ENCODE measurements at regions not wholly inside any gene's neighbourhood (a gene's known extent, or its start where the extent isn't known, plus 50 kb on each side); places are given as distances from the start of the nearest gene placed in this dataset.

DNA sequence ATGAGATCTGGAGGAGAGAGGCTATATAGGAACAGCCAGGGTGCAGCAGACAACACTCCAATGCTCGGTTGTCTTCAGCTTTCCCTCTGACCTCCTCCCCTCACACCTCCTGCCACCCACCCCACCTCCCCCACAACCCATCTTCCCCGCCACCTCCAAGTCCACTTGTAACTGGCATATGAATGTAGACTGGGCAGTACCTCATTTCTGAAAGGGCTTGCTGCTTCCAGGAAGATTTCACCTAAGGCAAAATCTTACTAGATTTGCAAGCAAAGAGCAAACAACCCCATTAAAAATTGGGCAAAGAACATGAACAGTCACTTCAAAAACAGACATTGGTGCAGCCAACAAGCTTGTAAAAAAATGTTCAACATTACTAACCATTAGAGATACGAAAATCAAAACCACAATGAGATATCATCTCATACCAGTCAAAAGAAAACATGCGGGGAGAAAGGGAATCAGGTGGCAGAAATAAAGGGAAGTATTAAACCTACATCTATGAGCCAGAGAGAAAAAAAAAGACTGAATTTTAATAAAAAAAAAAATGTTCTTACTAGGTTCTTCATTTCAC is 164.6 kb upstream of the C1GALT1 start:
- H3K36me3 Mint-ChIP-seq (ENCODE audit: insufficient read depth in 1 of 3, low read depth in 3 of 3), result peaks cover 0 to 2% (median 0%) of the 10 kb centered on the region in 3 experiments; a peak in 1 of 7 replicates

More for the DNA sequence above, 164.6 kb upstream of the C1GALT1 start:
- H3K4me2 ChIP-seq (ENCODE audit: insufficient read depth, insufficient read length, low read length), result no peak overlapping the region
- no peak overlapping the region for H3K14ac ChIP-seq (ENCODE audit: insufficient read depth, low read length)
- H4K91ac ChIP-seq (ENCODE audit: insufficient read length, low read depth, low read length), result no peak overlapping the region
- no peak overlapping the region for H3K56ac ChIP-seq (ENCODE audit: insufficient read length, low read depth, low read length)
- no peaks in the 10 kb centered on the region for H3K23me2 ChIP-seq (ENCODE audit: insufficient read length, low read depth, low read length, poor library complexity, severe bottlenecking)
- H3K18ac ChIP-seq (ENCODE audit: insufficient read length, low read depth, low read length), result no peak overlapping the region
- no peak overlapping the region for H3K23ac ChIP-seq (ENCODE audit: insufficient read length, low read depth, low read length)
- Mint-ChIP-seq H3K27me3 (ENCODE audit: low read depth) (no peaks in the 10 kb centered on the region), H3K4me1 (peaks cover 0 to 4% of the 10 kb centered on the region in 2 experiments; a peak in 1 of 4 replicates), H3K27ac (no peak overlapping the region), H3K4me3 (no peak overlapping the region), H3K9me3 (peaks cover under 1 to 3% of the 10 kb centered on the region in 2 experiments; a peak in 2 of 5 replicates)
- no peaks in the 10 kb centered on the region for H4K20me1 ChIP-seq (ENCODE audit: control insufficient read depth, insufficient read depth, insufficient read length)
- no peak overlapping the region for H2BK15ac ChIP-seq (ENCODE audit: low read depth, low read length)
- no peak overlapping the region for H2BK120ac ChIP-seq (ENCODE audit: low read depth, low read length, poor library complexity, severe bottlenecking)
- H3T11ph ChIP-seq (ENCODE audit: low read length), result no peak overlapping the region
- H3K4ac ChIP-seq (ENCODE audit: low read depth, low read length), result no peak overlapping the region
- H3K27ac ChIP-seq (ENCODE audit: insufficient read length, low read depth, low read length), result no peak overlapping the region
- no peak overlapping the region for H2BK12ac ChIP-seq (ENCODE audit: insufficient read length, low read depth, low read length)
- no peak overlapping the region for H2BK20ac ChIP-seq (ENCODE audit: low read depth, low read length, poor library complexity, severe bottlenecking)
- H3K9me3 ChIP-seq (ENCODE audit: control insufficient read depth, low read depth, low read length), result no peaks in the 10 kb centered on the region
- no peak overlapping the region for H2BK5ac ChIP-seq (ENCODE audit: insufficient read length, low read length)
- no CpG with 5 or more reads among the region's 4 CpGs for WGBS (ENCODE audit: extremely low coverage, insufficient read length, low lambda C conversion rate)
- no peaks in the 10 kb centered on the region for H3K27me3 ChIP-seq (ENCODE audit: insufficient read depth, low read length)
- no peaks in the 10 kb centered on the region for H3K4me1 ChIP-seq (ENCODE audit: insufficient read depth, low read length)
- H3K79me1 ChIP-seq (ENCODE audit: insufficient read depth, low read depth, low read length, poor library complexity, severe bottlenecking), result no peaks in the 10 kb centered on the region
- DNase-seq, result no peak
- H2AFZ ChIP-seq (ENCODE audit: low read length), result no peak overlapping the region
- H3K79me2 ChIP-seq (ENCODE audit: insufficient read depth, low read length), result no peaks in the 10 kb centered on the region
- no peak overlapping the region for H3K9ac ChIP-seq (ENCODE audit: extremely low read depth, insufficient read length, low read length)
- no peak overlapping the region for H4K8ac ChIP-seq (replicated peaks; ENCODE audit: insufficient read length, low read depth, low read length)
- no peak overlapping the region for H2AK5ac ChIP-seq (ENCODE audit: insufficient read length, low read length)
- no peak overlapping the region for H4K5ac ChIP-seq (ENCODE audit: insufficient read length, low read depth, low read length)
- TF ChIP-seq, protein P1, sequence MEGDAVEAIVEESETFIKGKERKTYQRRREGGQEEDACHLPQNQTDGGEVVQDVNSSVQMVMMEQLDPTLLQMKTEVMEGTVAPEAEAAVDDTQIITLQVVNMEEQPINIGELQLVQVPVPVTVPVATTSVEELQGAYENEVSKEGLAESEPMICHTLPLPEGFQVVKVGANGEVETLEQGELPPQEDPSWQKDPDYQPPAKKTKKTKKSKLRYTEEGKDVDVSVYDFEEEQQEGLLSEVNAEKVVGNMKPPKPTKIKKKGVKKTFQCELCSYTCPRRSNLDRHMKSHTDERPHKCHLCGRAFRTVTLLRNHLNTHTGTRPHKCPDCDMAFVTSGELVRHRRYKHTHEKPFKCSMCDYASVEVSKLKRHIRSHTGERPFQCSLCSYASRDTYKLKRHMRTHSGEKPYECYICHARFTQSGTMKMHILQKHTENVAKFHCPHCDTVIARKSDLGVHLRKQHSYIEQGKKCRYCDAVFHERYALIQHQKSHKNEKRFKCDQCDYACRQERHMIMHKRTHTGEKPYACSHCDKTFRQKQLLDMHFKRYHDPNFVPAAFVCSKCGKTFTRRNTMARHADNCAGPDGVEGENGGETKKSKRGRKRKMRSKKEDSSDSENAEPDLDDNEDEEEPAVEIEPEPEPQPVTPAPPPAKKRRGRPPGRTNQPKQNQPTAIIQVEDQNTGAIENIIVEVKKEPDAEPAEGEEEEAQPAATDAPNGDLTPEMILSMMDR (conservative IDR thresholded peaks at IDR 0.05), result no peak
